CD14-positive monocyte (primary cell): ENCODE measurements at regions not wholly inside any gene's neighbourhood (a gene's known extent, or its start where the extent isn't known, plus 50 kb on each side); places are given as distances from the start of the nearest gene placed in this dataset.

Experiments
- DNase-seq, 3 donors: peaks; one replicate each; pipeline ENCODE4 v3.0.0-alpha.2; 2011 to 2022
- H2AFZ ChIP-seq: 2 replicates; pipeline ENCODE4 v1.6.0; 2012; ENCODE audit warnings: mild to moderate bottlenecking, low read depth, low read length, inconsistent platforms; ENCODE audit not compliant: insufficient read depth, poor library complexity, severe bottlenecking
- H3K27ac ChIP-seq, 2 donors: 1 replicate in 1 of 2; 2 replicates in 1 of 2; pipeline ENCODE4 v1.5.1; 2012 to 2013; ENCODE audit warnings: low read length in 2 of 2, control low read depth in 1 of 2, inconsistent platforms in 1 of 2, low read depth in 1 of 2, mild to moderate bottlenecking in 1 of 2
- H3K27me3 ChIP-seq, 2 donors: one replicate each; pipeline versions ENCODE4 v1.6.0 to v1.6.1; 2011 to 2013; ENCODE audit warnings: low read length in 2 of 2; ENCODE audit not compliant: control insufficient read depth in 2 of 2, insufficient read depth in 2 of 2
- H3K36me3 ChIP-seq, 2 donors: replicated peaks in 1 of 2; 1 replicate in 1 of 2; 2 replicates in 1 of 2; pipeline versions ENCODE4 v1.5.1 to v1.6.1; 2012 to 2013; ENCODE audit warnings: low read length in 2 of 2, control low read depth in 1 of 2, inconsistent platforms in 1 of 2, mild to moderate bottlenecking in 1 of 2; ENCODE audit not compliant: insufficient read depth in 2 of 2, control insufficient read depth in 1 of 2
- H3K4me1 ChIP-seq, 2 donors: 1 replicate in 1 of 2; 2 replicates in 1 of 2; pipeline versions ENCODE4 v1.5.1 to v1.6.1; 2012 to 2013; ENCODE audit warnings: low read length in 2 of 2, control low read depth in 1 of 2, inconsistent platforms in 1 of 2, mild to moderate bottlenecking in 1 of 2, moderate library complexity in 1 of 2; ENCODE audit not compliant: insufficient read depth in 2 of 2, control insufficient read depth in 1 of 2
- H3K4me2 ChIP-seq: replicated peaks from 2 replicates; pipeline ENCODE3; 2012; ENCODE audit warnings: low read length, moderate library complexity, mild to moderate bottlenecking; ENCODE audit not compliant: poor library complexity, severe bottlenecking; ENCODE audit errors: extremely low read depth
- H3K4me3 ChIP-seq, 3 experiments: fragments of 200-600 bp in 1 of 3; sonication (generic) in 1 of 3; replicated peaks in 1 of 3; 1 replicate in 2 of 3; 2 replicates in 1 of 3; pipeline ENCODE4 v1.5.1; 2011 to 2013; ENCODE audit warnings: low read length in 3 of 3, mild to moderate bottlenecking in 3 of 3, control low read depth in 2 of 3, low read depth in 2 of 3, inconsistent platforms in 1 of 3, moderate library complexity in 1 of 3
- H3K79me2 ChIP-seq: 2 replicates; pipeline ENCODE4 v1.6.0; 2012; ENCODE audit warnings: mild to moderate bottlenecking, control low read depth, inconsistent platforms, low read length, moderate library complexity; ENCODE audit not compliant: insufficient read depth
- H3K9ac ChIP-seq: 2 replicates; pipeline ENCODE4 v1.6.0; 2017; ENCODE audit warnings: low read length, mild to moderate bottlenecking; ENCODE audit not compliant: insufficient read depth, poor library complexity, severe bottlenecking
- H3K9me3 ChIP-seq, 2 donors: replicated peaks in 1 of 2; 1 replicate in 1 of 2; 2 replicates in 1 of 2; pipeline versions ENCODE4 v1.5.1 to v1.6.1; 2012 to 2013; ENCODE audit warnings: low read length in 2 of 2, control low read depth in 1 of 2; ENCODE audit not compliant: control insufficient read depth in 1 of 2, insufficient read depth in 1 of 2
- H4K20me1 ChIP-seq: 2 replicates; pipeline ENCODE4 v1.6.0; 2012; ENCODE audit warnings: mild to moderate bottlenecking, low read length, control low read depth, moderate library complexity; ENCODE audit not compliant: insufficient read depth
- H3K27ac Mint-ChIP-seq, 7 donors: one replicate each; pipeline ENCODE4 v1.8.0; 2020; ENCODE audit warnings: mild to moderate bottlenecking in 7 of 7, mixed read lengths in 7 of 7, moderate library complexity in 6 of 7, inconsistent platforms in 2 of 7
- H3K27me3 Mint-ChIP-seq, 3 donors: one replicate each; pipeline ENCODE4 v1.8.0; 2021 to 2022; ENCODE audit warnings: low read depth in 3 of 3, mild to moderate bottlenecking in 3 of 3, mixed read lengths in 3 of 3, moderate library complexity in 3 of 3, inconsistent platforms in 1 of 3
- H3K36me3 Mint-ChIP-seq, 2 donors: one replicate each; pipeline ENCODE4 v1.8.0; 2020; ENCODE audit warnings: mixed read lengths in 2 of 2, inconsistent platforms in 1 of 2, mild to moderate bottlenecking in 1 of 2
- H3K4me1 Mint-ChIP-seq: one replicate; pipeline ENCODE4 v1.8.0; 2020; ENCODE audit warnings: mild to moderate bottlenecking, mixed read lengths
- H3K4me3 Mint-ChIP-seq, 2 donors: one replicate each; pipeline ENCODE4 v1.8.0; 2020; ENCODE audit warnings: mild to moderate bottlenecking in 2 of 2, mixed read lengths in 2 of 2, moderate library complexity in 1 of 2
- H3K9me3 Mint-ChIP-seq, 7 donors: one replicate each; pipeline ENCODE4 v1.8.0; 2020 to 2022; ENCODE audit warnings: mixed read lengths in 7 of 7, mild to moderate bottlenecking in 6 of 7, moderate library complexity in 6 of 7, inconsistent platforms in 2 of 7
- CTCF ChIP-seq: fragments of 200-600 bp; IDR thresholded peaks from one replicate; pipeline ENCODE4 v1.8.0; 2022; ENCODE audit warnings: antibody characterized with exemption, mild to moderate bottlenecking
- WGBS: methylation state at CpG from one replicate; pipeline ENCODE4 v1.1.5; 2013; ENCODE audit warnings: missing lambda C conversion rate; ENCODE audit not compliant: insufficient coverage; 5-methylcytosine and 5-hydroxymethylcytosine counted together
- intact Hi-C, 2 donors: fragments of 100-400 bp; cut with micrococcal nuclease; formaldehyde crosslinking; loops; one replicate each; pipeline versions ENCODE4 v1.15.0 to v1.15.1; 2023

- no peaks in the 10 kb centered on the region for H4K20me1 ChIP-seq
- WGBS, result no CpG with 5 or more reads among the region's 4 CpGs
- H3K4me2 ChIP-seq, result no peak overlapping the region
- Mint-ChIP-seq H3K4me3 (no peak overlapping the region), H3K27me3 (peaks cover 7 to 22% (median 12%) of the 10 kb centered on the region in 3 donors), H3K4me1 (no peaks in the 10 kb centered on the region), H3K9me3 (peaks cover 0 to 2% (median 1%) of the 10 kb centered on the region in 7 donors), H3K36me3 (no peaks in the 10 kb centered on the region), H3K27ac (no peak overlapping the region)
- H3K27me3 ChIP-seq, result peaks cover 18 to 19% of the 10 kb centered on the region in 2 donors
- no peak overlapping the region for H3K9ac ChIP-seq
- H2AFZ ChIP-seq, result no peak overlapping the region
- H3K4me3 ChIP-seq, result no peak overlapping the region
- intact Hi-C loops, result no loop called here
- TF ChIP-seq CTCF, result no peak
- DNase-seq, result no peak
- H3K9me3 ChIP-seq, result no peaks in the 10 kb centered on the region
- H3K27ac ChIP-seq, result no peak overlapping the region
- no peaks in the 10 kb centered on the region for H3K79me2 ChIP-seq
- H3K36me3 ChIP-seq, result no peaks in the 10 kb centered on the region
- no peaks in the 10 kb centered on the region for H3K4me1 ChIP-seq
Observed at GRCh38 chr20:4556781-4557180, 129.5 kb upstream of the PRNP start.

- Histone ChIP-seq H3K27ac (no peak overlapping the region), H3K9ac (no peak overlapping the region), H3K4me2 (no peak overlapping the region), H3K36me3 (no peaks in the 10 kb centered on the region), H3K4me1 (no peaks in the 10 kb centered on the region), H3K79me2 (no peaks in the 10 kb centered on the region), H3K4me3 (no peak overlapping the region), H4K20me1 (no peaks in the 10 kb centered on the region), H3K27me3 (peaks cover 18 to 19% of the 10 kb centered on the region in 2 donors), H2AFZ (no peak overlapping the region), H3K9me3 (no peaks in the 10 kb centered on the region)
- DNase-seq, result no peak
- no peak for TF ChIP-seq CTCF
- no CpG with 5 or more reads among the region's 8 CpGs for WGBS
- Mint-ChIP-seq H3K4me3 (no peak overlapping the region), H3K27me3 (peaks cover 7 to 21% (median 14%) of the 10 kb centered on the region in 3 donors), H3K36me3 (no peaks in the 10 kb centered on the region), H3K4me1 (no peaks in the 10 kb centered on the region), H3K27ac (no peak overlapping the region), H3K9me3 (peaks cover 0 to 2% (median 1%) of the 10 kb centered on the region in 7 donors)
- intact Hi-C loops, result no loop called here
Observed at GRCh38 chr20:4555188-4555890, 130.9 kb upstream of the PRNP start.
